BJ (cell line): ENCODE measurements at regions not wholly inside any gene's neighbourhood (a gene's known extent, or its start where the extent isn't known, plus 50 kb on each side); places are given as distances from the start of the nearest gene placed in this dataset.

ENCODE experiments used
- CTCF ChIA-PET: fragments of 350-600 bp; formaldehyde crosslinking; extraction: SDS; loops from one replicate; lab custom pipeline; 2021; ENCODE audit warnings: antibody characterized with exemption, inconsistent platforms; lab: Yijun Ruan, JAX
- POLR2A ChIA-PET: fragments of 300-600 bp; sonication (Branson Sonifier 250); formaldehyde crosslinking; extraction: SDS; loops from one replicate; lab custom pipeline; 2021; ENCODE audit warnings: antibody characterized with exemption; lab: Charles Lee
- DNase-seq: peaks from one replicate; pipeline ENCODE4 v3.0.0-alpha.2; 2011; ENCODE audit warnings: low read depth
- H3K27me3 ChIP-seq: 2 replicates; pipeline ENCODE4 v1.6.0; 2011; ENCODE audit warnings: low read length; ENCODE audit not compliant: control insufficient read depth, insufficient read depth
- H3K36me3 ChIP-seq: 2 replicates; pipeline ENCODE4 v1.5.1; 2011; ENCODE audit warnings: low read length; ENCODE audit not compliant: control insufficient read depth, insufficient read depth
- H3K4me3 ChIP-seq: 2 replicates; pipeline ENCODE4 v1.5.1; 2011; ENCODE audit warnings: low read depth, mild to moderate bottlenecking, control low read depth, low read length
- TF ChIP-seq, protein P1 (sequence below): IDR thresholded peaks from 2 replicates; pipeline ENCODE4 v1.5.1; 2011; ENCODE audit warnings: low read depth, mild to moderate bottlenecking, control low read depth, inconsistent platforms, low read length, moderate library complexity; ENCODE audit not compliant: insufficient read depth

DNA sequence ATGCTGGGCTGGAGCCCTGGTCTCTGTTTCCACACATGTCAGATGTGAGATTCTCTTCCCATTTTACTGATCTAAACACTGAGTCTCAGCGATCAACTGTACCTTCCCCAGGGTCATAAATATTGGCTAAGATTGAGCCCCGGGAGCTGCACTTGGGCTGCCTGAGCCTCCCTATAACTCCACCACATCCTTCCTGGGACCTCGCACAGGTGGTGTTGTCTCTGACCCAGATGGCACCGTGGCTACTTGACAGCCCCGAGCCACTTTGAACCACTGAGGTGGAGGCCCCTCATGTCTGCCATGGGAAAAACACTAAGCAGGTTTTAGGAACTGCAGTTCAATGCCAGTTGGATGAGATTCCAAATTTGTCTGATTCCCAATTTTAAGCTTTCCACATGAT lies 586.5 kb downstream of the IRX1 start:
- ChIA-PET POLR2A (no interaction called here), CTCF (no interaction called here)
- TF ChIP-seq, protein P1, sequence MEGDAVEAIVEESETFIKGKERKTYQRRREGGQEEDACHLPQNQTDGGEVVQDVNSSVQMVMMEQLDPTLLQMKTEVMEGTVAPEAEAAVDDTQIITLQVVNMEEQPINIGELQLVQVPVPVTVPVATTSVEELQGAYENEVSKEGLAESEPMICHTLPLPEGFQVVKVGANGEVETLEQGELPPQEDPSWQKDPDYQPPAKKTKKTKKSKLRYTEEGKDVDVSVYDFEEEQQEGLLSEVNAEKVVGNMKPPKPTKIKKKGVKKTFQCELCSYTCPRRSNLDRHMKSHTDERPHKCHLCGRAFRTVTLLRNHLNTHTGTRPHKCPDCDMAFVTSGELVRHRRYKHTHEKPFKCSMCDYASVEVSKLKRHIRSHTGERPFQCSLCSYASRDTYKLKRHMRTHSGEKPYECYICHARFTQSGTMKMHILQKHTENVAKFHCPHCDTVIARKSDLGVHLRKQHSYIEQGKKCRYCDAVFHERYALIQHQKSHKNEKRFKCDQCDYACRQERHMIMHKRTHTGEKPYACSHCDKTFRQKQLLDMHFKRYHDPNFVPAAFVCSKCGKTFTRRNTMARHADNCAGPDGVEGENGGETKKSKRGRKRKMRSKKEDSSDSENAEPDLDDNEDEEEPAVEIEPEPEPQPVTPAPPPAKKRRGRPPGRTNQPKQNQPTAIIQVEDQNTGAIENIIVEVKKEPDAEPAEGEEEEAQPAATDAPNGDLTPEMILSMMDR = no peak
- DNase-seq = no peak
- no peaks in the 10 kb centered on the region for H3K36me3 ChIP-seq
- H3K4me3 ChIP-seq = no peak overlapping the region
- H3K27me3 ChIP-seq = no peaks in the 10 kb centered on the region

DNA sequence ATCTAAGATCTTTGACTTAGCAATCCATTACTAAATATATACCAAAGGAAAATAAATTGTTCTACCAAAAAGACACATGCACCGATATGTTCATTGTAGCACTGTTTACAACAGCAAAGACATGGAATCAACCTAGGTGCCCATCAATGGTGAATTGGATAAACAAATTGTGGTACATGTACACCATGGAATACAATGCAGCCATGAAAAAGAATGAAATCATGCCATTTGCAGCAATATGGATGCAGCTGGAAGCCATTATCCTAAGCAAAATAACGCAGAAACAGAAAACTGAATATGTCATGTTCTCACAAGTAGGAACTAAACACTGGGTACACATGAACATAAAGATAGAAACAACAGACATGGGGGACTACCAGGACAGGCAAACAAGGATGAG lies 589.5 kb downstream of the IRX1 start:
- ChIA-PET POLR2A (no interaction called here), CTCF (no interaction called here)
- H3K4me3 ChIP-seq = no peak overlapping the region
- no peaks in the 10 kb centered on the region for H3K36me3 ChIP-seq
- DNase-seq = no peak
- TF ChIP-seq, protein P1 = no peak
- H3K27me3 ChIP-seq = no peaks in the 10 kb centered on the region

DNA sequence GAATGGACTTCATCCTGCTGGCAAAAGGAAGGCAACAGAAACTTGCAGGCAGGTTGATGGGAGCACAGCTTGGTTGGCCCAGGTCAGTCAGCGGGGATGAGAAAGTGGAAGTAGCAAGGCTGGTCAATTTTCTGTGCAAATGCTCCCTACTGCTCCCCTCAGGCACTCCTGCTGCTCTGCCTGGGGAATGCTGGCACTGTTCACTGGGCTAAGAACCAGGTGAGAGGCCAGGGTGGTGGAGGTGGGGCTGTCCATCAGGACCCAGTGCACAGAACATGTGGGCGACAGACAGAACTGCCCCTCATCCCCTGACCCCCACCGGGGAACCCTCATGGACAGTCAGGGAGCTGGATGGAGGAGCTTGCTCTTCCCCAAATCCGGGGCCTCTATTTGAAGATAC lies 593.1 kb downstream of the IRX1 start:
- CTCF ChIA-PET = no interaction called here
- no peak overlapping the region for H3K4me3 ChIP-seq
- DNase-seq = no peak
- H3K36me3 ChIP-seq = no peaks in the 10 kb centered on the region
- H3K27me3 ChIP-seq = no peaks in the 10 kb centered on the region
- POLR2A ChIA-PET = no interaction called here
- TF ChIP-seq, protein P1 = no peak

DNA sequence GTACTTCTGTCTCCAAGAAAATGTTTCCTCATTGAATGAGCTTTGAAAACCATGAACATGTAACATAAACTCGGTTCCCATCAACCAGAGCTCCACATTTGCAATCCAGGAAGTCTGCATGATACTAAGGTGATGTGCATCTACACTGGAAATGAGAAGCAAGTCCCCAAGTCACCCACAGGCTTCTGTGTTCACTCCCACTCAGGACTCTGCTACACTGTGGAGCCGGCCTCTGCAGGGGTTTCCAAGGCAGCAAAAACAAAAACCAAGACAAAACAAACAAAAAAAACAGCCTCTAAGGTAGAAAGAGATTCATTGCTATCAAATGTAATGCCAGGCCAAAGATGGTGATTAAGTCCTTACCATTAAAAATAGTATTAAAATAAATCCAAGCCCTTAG lies 593.7 kb downstream of the IRX1 start:
- DNase-seq = no peak
- H3K27me3 ChIP-seq = no peaks in the 10 kb centered on the region
- no peaks in the 10 kb centered on the region for H3K36me3 ChIP-seq
- ChIA-PET CTCF (no interaction called here), POLR2A (no interaction called here)
- no peak overlapping the region for H3K4me3 ChIP-seq
- TF ChIP-seq, protein P1 = no peak

DNA sequence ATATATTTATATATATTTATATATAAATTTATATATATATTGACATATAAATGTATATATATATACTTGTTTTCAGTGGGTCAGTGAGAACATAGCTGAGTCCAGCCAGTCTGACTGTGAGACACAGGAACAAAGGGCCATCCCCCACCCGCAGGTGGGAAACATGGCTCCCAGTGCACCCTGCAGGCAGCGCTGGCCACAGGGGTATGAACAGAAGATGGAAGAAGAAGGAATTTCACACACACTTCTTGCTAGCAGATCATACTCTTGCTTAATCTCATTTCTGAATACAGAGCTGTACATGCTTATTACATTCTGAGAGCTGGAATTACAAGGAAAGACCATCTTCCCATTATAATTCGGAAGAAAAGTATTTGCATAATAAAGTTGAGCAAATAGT lies 595.4 kb downstream of the IRX1 start:
- TF ChIP-seq, protein P1 = no peak
- Histone ChIP-seq H3K4me3 (no peak overlapping the region), H3K27me3 (no peaks in the 10 kb centered on the region), H3K36me3 (no peaks in the 10 kb centered on the region)
- no peak for DNase-seq
- POLR2A ChIA-PET = no interaction called here
- CTCF ChIA-PET = no interaction called here
